ENCODE measurements at regions not wholly inside any gene's neighbourhood (a gene's known extent, or its start where the extent isn't known, plus 50 kb on each side); places are given as distances from the start of the nearest gene placed in this dataset.

DNA sequence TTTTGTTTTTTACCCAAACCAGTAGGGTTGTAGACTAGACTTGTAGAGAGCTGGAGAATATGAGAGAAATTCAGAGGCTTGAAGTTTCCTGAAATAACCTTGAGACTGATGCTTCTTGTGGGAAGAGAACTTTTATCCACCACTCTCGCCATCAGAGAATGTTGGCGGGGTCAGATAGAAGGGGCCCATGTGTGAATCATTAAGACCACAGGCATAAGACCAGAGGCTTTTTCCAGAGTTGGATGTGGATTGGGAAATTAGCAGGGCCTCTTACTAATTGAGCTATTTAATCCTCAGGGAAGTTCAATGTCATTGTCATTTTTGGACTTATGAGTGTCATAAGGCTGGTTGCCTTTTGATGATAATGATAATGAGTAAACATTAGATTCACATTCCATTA, 246.9 kb upstream of the THRB start:
- TF ChIP-seq, protein P1, sequence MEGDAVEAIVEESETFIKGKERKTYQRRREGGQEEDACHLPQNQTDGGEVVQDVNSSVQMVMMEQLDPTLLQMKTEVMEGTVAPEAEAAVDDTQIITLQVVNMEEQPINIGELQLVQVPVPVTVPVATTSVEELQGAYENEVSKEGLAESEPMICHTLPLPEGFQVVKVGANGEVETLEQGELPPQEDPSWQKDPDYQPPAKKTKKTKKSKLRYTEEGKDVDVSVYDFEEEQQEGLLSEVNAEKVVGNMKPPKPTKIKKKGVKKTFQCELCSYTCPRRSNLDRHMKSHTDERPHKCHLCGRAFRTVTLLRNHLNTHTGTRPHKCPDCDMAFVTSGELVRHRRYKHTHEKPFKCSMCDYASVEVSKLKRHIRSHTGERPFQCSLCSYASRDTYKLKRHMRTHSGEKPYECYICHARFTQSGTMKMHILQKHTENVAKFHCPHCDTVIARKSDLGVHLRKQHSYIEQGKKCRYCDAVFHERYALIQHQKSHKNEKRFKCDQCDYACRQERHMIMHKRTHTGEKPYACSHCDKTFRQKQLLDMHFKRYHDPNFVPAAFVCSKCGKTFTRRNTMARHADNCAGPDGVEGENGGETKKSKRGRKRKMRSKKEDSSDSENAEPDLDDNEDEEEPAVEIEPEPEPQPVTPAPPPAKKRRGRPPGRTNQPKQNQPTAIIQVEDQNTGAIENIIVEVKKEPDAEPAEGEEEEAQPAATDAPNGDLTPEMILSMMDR (conservative IDR thresholded peaks at IDR 0.05) = no peak
- no peak for TF ChIP-seq EZH2 (IDR thresholded peaks at IDR 0.05; ENCODE audit: low read depth)

All from PC-9 (cell line).